ENCODE measurements at regions not wholly inside any gene's neighbourhood (a gene's known extent, or its start where the extent isn't known, plus 50 kb on each side); places are given as distances from the start of the nearest gene placed in this dataset.

DNA sequence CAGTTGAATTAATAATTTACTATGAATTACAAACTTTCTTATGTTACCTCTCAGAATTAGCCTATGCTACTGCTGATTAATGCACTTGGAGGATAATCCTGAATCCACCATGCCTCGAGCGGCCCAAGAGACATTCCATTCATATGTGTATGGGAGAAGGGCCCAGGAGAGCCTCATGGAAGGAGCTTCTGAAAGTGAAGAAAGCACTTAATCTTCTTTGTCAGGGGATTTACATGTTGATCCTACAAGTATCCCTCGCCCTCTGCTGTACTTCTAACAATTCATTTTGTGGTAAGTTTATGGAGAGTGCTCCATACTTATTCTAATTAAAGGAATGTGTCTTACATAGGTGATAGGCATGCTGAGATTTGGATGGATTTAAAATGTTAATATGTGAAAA is 1189.1 kb upstream of the NXPH2 start:
- DNase-seq, result no peak
- TF ChIP-seq, protein P1, sequence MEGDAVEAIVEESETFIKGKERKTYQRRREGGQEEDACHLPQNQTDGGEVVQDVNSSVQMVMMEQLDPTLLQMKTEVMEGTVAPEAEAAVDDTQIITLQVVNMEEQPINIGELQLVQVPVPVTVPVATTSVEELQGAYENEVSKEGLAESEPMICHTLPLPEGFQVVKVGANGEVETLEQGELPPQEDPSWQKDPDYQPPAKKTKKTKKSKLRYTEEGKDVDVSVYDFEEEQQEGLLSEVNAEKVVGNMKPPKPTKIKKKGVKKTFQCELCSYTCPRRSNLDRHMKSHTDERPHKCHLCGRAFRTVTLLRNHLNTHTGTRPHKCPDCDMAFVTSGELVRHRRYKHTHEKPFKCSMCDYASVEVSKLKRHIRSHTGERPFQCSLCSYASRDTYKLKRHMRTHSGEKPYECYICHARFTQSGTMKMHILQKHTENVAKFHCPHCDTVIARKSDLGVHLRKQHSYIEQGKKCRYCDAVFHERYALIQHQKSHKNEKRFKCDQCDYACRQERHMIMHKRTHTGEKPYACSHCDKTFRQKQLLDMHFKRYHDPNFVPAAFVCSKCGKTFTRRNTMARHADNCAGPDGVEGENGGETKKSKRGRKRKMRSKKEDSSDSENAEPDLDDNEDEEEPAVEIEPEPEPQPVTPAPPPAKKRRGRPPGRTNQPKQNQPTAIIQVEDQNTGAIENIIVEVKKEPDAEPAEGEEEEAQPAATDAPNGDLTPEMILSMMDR (conservative IDR thresholded peaks at IDR 0.05), result no peak
- Histone ChIP-seq H3K23ac (ENCODE audit: insufficient read length, low read depth, low read length) (no peak overlapping the region), H2BK12ac (ENCODE audit: insufficient read length, low read depth, low read length) (no peak overlapping the region), H4K8ac (replicated peaks; ENCODE audit: insufficient read length, low read depth, low read length) (no peak overlapping the region), H3K79me2 (ENCODE audit: insufficient read depth, low read length) (no peaks in the 10 kb centered on the region), H2BK15ac (ENCODE audit: low read depth, low read length) (no peak overlapping the region), H3K27ac (ENCODE audit: insufficient read length, low read depth, low read length) (no peak overlapping the region), H3K27me3 (ENCODE audit: insufficient read depth, low read length) (no peaks in the 10 kb centered on the region), H4K91ac (ENCODE audit: insufficient read length, low read depth, low read length) (no peak overlapping the region), H3K18ac (ENCODE audit: insufficient read length, low read depth, low read length) (no peak overlapping the region), H4K20me1 (ENCODE audit: control insufficient read depth, insufficient read depth, insufficient read length) (no peaks in the 10 kb centered on the region), H3K9me3 (ENCODE audit: control insufficient read depth, low read depth, low read length) (no peaks in the 10 kb centered on the region), H3K4ac (ENCODE audit: low read depth, low read length) (no peak overlapping the region), H3K9ac (ENCODE audit: extremely low read depth, insufficient read length, low read length) (no peak overlapping the region), H2AFZ (ENCODE audit: low read length) (no peak overlapping the region), H3K79me1 (ENCODE audit: insufficient read depth, low read depth, low read length, poor library complexity, severe bottlenecking) (no peaks in the 10 kb centered on the region), H2BK20ac (ENCODE audit: low read depth, low read length, poor library complexity, severe bottlenecking) (no peak overlapping the region), H3K4me1 (ENCODE audit: insufficient read depth, low read length) (no peaks in the 10 kb centered on the region), H3K14ac (ENCODE audit: insufficient read depth, low read length) (no peak overlapping the region), H2BK5ac (ENCODE audit: insufficient read length, low read length) (no peak overlapping the region), H3T11ph (ENCODE audit: low read length) (no peak overlapping the region), H3K23me2 (ENCODE audit: insufficient read length, low read depth, low read length, poor library complexity, severe bottlenecking) (no peaks in the 10 kb centered on the region), H3K4me2 (ENCODE audit: insufficient read depth, insufficient read length, low read length) (no peak overlapping the region), H2BK120ac (ENCODE audit: low read depth, low read length, poor library complexity, severe bottlenecking) (no peak overlapping the region), H4K5ac (ENCODE audit: insufficient read length, low read depth, low read length) (no peak overlapping the region), H2AK5ac (ENCODE audit: insufficient read length, low read length) (no peak overlapping the region), H3K56ac (ENCODE audit: insufficient read length, low read depth, low read length) (no peak overlapping the region)
- H3K27me3 Mint-ChIP-seq (ENCODE audit: low read depth), result no peaks in the 10 kb centered on the region; the same call in 1 of the 2 replicates
- peak overlapping the region in 1 of 3 experiments; percentile 74; a peak in 1 of 7 replicates for H3K27ac Mint-ChIP-seq
- no peak overlapping the region for H3K4me3 Mint-ChIP-seq
- peaks cover 0 to 4% of the 10 kb centered on the region in 2 experiments; a peak in 2 of 5 replicates for H3K9me3 Mint-ChIP-seq
- H3K36me3 Mint-ChIP-seq (ENCODE audit: insufficient read depth in 1 of 3, low read depth in 3 of 3), result peaks cover 0 to 4% (median 0%) of the 10 kb centered on the region in 3 experiments; a peak in 2 of 7 replicates
- WGBS (ENCODE audit: extremely low coverage, insufficient read length, low lambda C conversion rate), result no CpG with 5 or more reads among the region's 3 CpGs
- H3K4me1 Mint-ChIP-seq, result peaks cover 14 to 15% of the 10 kb centered on the region in 2 experiments
